GM21526 (cell line): ENCODE measurements at regions not wholly inside any gene's neighbourhood (a gene's known extent, or its start where the extent isn't known, plus 50 kb on each side); places are given as distances from the start of the nearest gene placed in this dataset.
"Not testable (repeated sequence)": the region's sequence is repeated elsewhere in the genome, so short reads cannot be mapped to it uniquely, and the experiment has no call there.

Experiments
- ATAC-seq: cut with Tn5 transposase; IDR thresholded peaks from one replicate; pipeline ENCODE4 v1.9.1; 2021; ENCODE audit warnings: moderate library complexity; ENCODE audit not compliant: unreplicated experiment, low FRiP score

- no peak for ATAC-seq
These were observed 83.4 kb upstream of the KCNK12 start for GRCh38 chr2:47653902-47654789.

- no peak for ATAC-seq
These were observed 82.3 kb upstream of the KCNK12 start for GRCh38 chr2:47653036-47653435.

- no peak for ATAC-seq
These were observed 81.4 kb upstream of the KCNK12 start for GRCh38 chr2:47652061-47652690.

- ATAC-seq: no peak
These were observed 80.5 kb upstream of the KCNK12 start for GRCh38 chr2:47651296-47651695.

- no peak for ATAC-seq
These were observed 79.3 kb upstream of the KCNK12 start for GRCh38 chr2:47650001-47650535.

GRCh38 chr2:47645246-47645645, 74.5 kb upstream of the KCNK12 start:
- ATAC-seq: no peak

GRCh38 chr2:47644351-47644750, 73.6 kb upstream of the KCNK12 start:
- no peak for ATAC-seq

- ATAC-seq: no peak
These were observed 70.6 kb upstream of the KCNK12 start for GRCh38 chr2:47641366-47641765.

GRCh38 chr2:47640356-47640755, 69.6 kb upstream of the KCNK12 start:
- ATAC-seq: no peak

GRCh38 chr2:47639467-47639866, 68.7 kb upstream of the KCNK12 start:
- ATAC-seq: no peak

- ATAC-seq: no peak
These were observed 67.6 kb upstream of the KCNK12 start for GRCh38 chr2:47638430-47638829.

GRCh38 chr2:47636596-47637264, 65.9 kb upstream of the KCNK12 start:
- no peak for ATAC-seq

GRCh38 chr2:47636176-47636575, 65.4 kb upstream of the KCNK12 start:
- ATAC-seq: no peak

GRCh38 chr2:47632754-47633153, 62.0 kb upstream of the KCNK12 start:
- ATAC-seq: no peak

GRCh38 chr2:47631792-47632398, 61.1 kb upstream of the KCNK12 start:
- ATAC-seq: no peak

GRCh38 chr2:47631306-47631705, 60.5 kb upstream of the KCNK12 start:
- no peak for ATAC-seq

GRCh38 chr2:47629501-47630460, 59.0 kb upstream of the KCNK12 start:
- no peak for ATAC-seq

- ATAC-seq: no peak
These were observed 58.1 kb upstream of the KCNK12 start for GRCh38 chr2:47628904-47629303.

GRCh38 chr2:47626664-47627063, 55.9 kb upstream of the KCNK12 start:
- ATAC-seq: no peak

- ATAC-seq: not testable (repeated sequence)
These were observed 52.4 kb upstream of the KCNK12 start for GRCh38 chr2:47623140-47623539.
